ENCODE measurements at regions not wholly inside any gene's neighbourhood (a gene's known extent, or its start where the extent isn't known, plus 50 kb on each side); places are given as distances from the start of the nearest gene placed in this dataset.
A peak's percentile ranks its signal among the peaks of the same experiment; 100 is the strongest.

DNA sequence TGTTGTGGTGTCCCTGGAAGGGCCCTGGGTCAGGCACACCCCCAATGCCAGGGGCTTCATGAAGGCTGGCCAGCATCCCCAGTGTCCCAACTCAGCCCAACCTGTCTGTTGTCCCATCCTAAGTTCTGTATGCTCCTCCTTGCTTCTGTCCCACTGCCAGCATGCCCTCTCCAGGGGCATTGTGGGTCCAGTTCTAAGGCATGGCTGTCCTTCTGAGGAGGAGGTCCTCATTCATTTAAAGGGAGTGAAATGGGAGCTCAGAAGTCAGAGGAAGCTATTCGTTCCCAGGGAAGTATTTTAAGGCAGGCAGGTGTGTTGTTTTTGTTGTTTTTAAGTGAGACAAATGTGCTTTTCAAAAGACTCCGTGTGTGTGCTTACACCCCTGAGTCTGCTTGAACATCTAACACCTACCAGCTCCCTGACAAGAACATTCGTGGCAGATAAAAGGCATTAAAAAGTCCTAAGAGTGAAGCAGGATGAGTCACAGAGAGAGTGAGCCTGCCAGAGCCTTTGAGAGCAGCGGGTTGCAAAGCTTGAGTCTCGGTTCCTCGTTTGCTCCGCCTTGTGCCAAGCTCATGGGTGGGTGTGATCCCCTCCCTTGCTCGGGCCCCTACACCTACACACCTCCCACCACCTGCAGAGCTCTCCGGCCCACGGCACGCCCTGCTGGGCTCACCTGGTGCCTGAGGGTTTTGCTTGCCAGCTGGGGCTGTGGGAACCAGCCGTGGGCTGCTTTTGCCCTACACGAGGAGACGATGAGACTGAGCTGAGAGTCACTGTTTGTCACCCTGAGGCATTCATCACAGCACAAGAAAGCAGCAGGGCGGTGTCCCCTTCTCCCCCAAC, 183.4 kb upstream of the TOPAZ1 start:
- H3K27ac Mint-ChIP-seq: peak overlapping the region; percentile 77
- H3K27me3 Mint-ChIP-seq: no peaks in the 10 kb centered on the region
- no peaks in the 10 kb centered on the region for H3K9me3 Mint-ChIP-seq
- peak; percentile 94 for ATAC-seq
- H3K4me1 Mint-ChIP-seq: peaks cover 33% of the 10 kb centered on the region
- H3K4me3 Mint-ChIP-seq: peak overlapping the region; percentile 60
- peaks cover 7% of the 10 kb centered on the region for H3K36me3 Mint-ChIP-seq

DNA sequence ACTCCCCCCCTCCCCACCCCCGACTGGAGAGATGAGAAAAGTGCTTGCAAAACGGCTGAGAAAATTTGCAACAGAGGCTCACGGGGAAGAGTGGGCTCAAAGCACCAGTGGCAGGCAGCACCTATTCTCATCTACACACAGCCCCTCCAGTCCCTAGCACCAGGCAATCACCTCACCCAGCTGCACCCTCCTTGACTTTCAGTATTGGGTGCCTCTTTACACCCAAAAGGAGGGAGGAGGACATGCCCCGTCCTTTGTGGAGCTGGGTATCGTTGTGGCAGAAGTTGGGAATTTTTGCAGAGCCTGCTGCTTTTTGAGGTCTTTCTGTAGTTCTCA, 182.8 kb upstream of the TOPAZ1 start:
- peak; percentile 58 for ATAC-seq
- Mint-ChIP-seq H3K27me3 (no peaks in the 10 kb centered on the region), H3K36me3 (peaks cover 5% of the 10 kb centered on the region), H3K27ac (peak overlapping the region; percentile 77), H3K4me3 (no peak overlapping the region), H3K4me1 (peaks cover 33% of the 10 kb centered on the region), H3K9me3 (no peaks in the 10 kb centered on the region)

DNA sequence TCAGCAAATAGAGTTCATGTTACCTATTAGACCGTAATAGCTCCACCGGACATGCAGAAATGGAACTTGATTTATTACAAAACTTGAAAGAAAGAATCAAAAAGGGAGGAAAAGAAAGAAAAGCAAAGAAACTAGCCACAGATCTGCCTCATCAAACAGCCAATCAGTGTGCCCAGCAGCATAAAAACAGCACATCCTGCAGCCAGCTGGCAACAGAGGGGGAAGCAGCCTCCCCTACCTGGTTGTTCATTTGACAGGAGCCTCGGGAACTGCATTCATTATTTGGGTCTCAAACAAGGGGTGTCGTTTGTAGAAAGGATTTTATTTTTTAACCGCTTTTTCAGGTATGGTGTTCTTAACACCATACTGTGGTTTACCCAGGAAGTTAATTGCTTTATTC, 181.5 kb upstream of the TOPAZ1 start:
- Mint-ChIP-seq H3K27me3 (no peaks in the 10 kb centered on the region), H3K27ac (no peak overlapping the region)
- ATAC-seq: no peak

DNA sequence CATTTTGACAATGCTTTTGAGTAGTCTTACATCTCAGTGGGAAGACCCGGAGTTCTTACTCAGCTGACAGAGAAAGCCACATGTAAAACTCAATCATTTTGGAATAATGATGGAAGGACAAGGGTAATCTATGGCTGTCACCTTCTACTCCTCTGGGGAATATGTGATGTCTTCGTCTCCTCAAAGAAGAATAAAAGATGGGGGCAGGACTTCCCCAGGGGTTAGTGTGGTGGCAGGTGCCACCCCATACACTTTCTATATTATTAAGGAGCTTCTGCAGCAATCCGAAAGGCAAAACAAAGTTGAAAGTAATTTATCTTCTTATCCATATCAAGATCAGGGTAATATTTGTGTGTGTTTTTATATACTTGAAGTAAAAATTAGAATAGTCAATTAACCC, 180.4 kb upstream of the TOPAZ1 start:
- Mint-ChIP-seq H3K27ac (no peak overlapping the region), H3K4me3 (no peak overlapping the region), H3K4me1 (peaks cover 33% of the 10 kb centered on the region), H3K36me3 (no peaks in the 10 kb centered on the region), H3K27me3 (no peaks in the 10 kb centered on the region), H3K9me3 (no peaks in the 10 kb centered on the region)
- ATAC-seq: no peak

More for the DNA sequence above, 181.5 kb upstream of the TOPAZ1 start:
- Mint-ChIP-seq H3K9me3 (no peaks in the 10 kb centered on the region), H3K36me3 (no peaks in the 10 kb centered on the region), H3K4me3 (no peak overlapping the region), H3K4me1 (peaks cover 33% of the 10 kb centered on the region)

DNA sequence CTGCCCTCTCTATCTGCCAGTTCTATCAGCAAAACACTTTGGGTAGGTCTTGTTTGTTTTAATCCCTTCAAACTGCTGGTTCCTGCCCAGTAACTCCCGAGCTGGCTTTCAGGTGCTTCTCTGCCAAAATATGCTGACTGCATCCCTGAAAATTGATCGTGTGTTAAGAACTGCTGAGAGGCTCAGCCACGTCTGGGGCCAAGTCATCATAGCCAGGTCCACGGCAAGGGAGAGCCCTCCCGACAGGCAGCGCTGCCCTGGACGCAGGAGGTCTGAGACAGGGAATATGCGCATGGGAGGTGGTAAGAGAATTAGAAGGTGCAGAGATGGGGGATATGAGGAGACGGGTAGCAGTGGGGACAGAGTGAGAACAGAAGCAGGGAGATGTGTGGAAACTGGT, 179.7 kb upstream of the TOPAZ1 start:
- no peak overlapping the region for H3K27ac Mint-ChIP-seq
- no peaks in the 10 kb centered on the region for H3K27me3 Mint-ChIP-seq
- no peaks in the 10 kb centered on the region for H3K36me3 Mint-ChIP-seq
- no peak for ATAC-seq
- H3K9me3 Mint-ChIP-seq: no peaks in the 10 kb centered on the region
- peaks cover 33% of the 10 kb centered on the region for H3K4me1 Mint-ChIP-seq
- H3K4me3 Mint-ChIP-seq: no peak overlapping the region

DNA sequence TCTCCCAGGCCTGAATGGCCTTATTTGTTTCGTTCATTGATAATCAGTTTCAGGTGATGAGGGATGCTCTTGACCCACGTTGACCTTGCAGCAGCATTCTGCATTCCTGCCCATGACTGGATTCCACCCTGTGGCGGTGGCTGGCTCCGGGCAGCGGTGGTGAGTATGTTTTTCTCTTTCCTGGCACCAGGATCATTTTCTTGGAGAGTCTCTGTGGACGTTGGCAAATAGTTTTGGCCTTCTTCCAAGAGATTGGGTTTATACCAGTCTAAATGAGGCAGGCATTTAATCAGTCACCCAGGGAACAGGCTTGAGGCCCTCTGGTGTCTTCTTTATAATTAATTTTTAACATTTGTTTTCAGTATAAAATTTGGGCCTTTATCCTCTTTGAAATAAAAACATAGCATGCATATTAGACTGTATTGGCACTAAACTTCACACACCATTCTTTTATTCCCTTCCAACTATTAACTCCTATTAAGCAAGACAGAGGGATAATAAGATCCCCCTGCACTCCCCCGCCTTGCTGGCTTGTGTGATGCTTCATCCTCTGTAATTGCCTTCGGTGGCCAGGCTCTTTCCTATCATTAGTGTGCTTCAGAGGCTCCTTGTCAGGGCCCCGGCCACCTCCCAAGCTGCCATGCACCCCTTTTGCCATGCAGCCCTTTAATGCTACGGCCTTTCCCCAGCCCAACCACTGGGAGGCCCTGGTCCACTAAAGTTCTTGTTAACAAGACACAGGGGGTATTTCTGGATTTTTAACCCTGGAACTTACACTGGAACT, 176.2 kb upstream of the TOPAZ1 start:
- Mint-ChIP-seq H3K9me3 (no peaks in the 10 kb centered on the region), H3K27ac (no peak overlapping the region), H3K36me3 (no peaks in the 10 kb centered on the region), H3K4me1 (peaks cover 9% of the 10 kb centered on the region), H3K27me3 (no peaks in the 10 kb centered on the region), H3K4me3 (no peak overlapping the region)
- ATAC-seq: no peak

DNA sequence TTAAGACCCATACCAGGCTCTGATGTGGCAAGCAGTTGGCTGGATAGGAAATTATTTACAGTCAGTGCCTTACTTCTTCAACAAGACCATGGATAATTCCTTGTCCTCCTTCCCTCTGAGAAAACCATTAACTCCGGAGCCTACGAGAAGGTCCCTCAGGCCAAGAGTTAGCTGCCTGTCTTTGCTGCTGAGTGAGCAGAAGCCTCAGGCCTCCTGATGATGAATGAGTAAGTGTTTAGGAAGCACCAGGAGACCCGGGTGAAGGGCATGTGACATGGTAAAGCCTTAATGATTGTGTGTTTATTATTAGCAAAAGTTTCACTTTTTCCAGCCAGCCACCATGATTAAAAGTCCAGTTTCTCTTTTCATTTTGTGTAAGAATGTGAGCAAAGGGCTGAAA, 174.9 kb upstream of the TOPAZ1 start:
- Mint-ChIP-seq H3K4me1 (peaks cover 9% of the 10 kb centered on the region), H3K27ac (no peak overlapping the region), H3K4me3 (no peak overlapping the region), H3K9me3 (no peaks in the 10 kb centered on the region), H3K36me3 (no peaks in the 10 kb centered on the region), H3K27me3 (no peaks in the 10 kb centered on the region)
- ATAC-seq: no peak

DNA sequence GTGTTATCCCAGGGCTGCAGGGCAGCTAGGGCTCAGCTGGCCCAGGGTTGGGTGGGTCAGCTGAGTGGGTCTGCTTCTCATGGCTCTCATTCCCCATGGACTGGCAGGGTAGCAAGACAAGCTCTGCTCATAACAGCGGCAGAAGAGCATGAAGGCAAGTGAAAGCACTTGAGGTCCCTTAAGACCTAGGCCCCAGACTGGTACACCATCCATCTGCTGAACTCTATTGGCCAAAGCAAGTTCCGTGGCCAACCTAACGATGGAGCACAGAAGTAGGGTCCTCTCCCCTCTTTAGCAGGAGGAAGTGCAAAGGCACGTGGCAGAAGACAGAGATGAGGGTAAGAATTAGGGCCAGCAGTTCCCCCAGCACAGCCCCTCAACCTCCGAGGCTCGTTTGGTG, 174.3 kb upstream of the TOPAZ1 start:
- H3K4me1 Mint-ChIP-seq: peaks cover 9% of the 10 kb centered on the region

DNA sequence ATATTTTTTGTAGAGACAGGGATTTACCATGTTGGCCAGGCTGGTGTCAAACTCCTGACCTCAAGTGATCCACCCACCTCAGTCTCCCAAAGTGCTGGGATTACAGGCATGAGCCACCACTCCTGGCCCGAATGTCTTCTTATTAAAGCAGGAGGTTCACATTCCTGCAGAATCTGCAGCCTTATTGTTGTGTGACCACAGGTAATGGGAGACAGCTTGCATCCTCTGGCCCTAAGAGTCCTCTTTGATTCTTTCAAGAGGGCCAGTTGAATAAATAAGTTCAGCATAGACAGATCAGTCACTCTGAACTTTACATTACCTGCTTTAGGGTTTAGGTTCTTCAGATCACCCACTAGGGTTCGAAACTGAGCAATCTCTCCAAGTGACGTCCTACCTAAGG, 172.9 kb upstream of the TOPAZ1 start:
- ATAC-seq: no peak
- Mint-ChIP-seq H3K4me1 (peaks cover 9% of the 10 kb centered on the region), H3K4me3 (no peak overlapping the region), H3K27me3 (no peaks in the 10 kb centered on the region), H3K36me3 (no peaks in the 10 kb centered on the region), H3K9me3 (no peaks in the 10 kb centered on the region), H3K27ac (no peak overlapping the region)

More for the DNA sequence above, 174.3 kb upstream of the TOPAZ1 start:
- Mint-ChIP-seq H3K27ac (no peak overlapping the region), H3K27me3 (no peaks in the 10 kb centered on the region), H3K9me3 (no peaks in the 10 kb centered on the region), H3K36me3 (no peaks in the 10 kb centered on the region), H3K4me3 (no peak overlapping the region)
- ATAC-seq: no peak

DNA sequence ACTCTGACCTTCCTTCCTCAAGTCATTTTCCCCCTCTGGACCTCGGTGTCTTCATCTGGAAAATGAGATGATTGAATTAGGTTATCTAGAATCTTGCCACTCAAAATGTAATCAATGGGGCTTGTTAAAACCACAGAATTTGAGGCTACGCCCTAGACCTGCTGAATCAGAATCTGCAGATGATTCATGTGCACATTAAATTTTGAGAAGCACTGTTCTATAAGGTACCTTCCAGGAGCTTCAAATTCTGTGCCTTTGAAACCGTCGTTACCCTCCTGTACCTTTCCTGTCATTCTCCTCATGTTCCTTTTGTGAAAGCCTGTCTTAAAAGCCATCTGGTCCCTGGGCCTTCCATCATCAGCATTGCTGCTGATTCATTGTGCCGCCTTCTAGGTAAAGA, 172.4 kb upstream of the TOPAZ1 start:
- Mint-ChIP-seq H3K9me3 (no peaks in the 10 kb centered on the region), H3K27me3 (no peaks in the 10 kb centered on the region), H3K4me3 (no peak overlapping the region), H3K36me3 (no peaks in the 10 kb centered on the region), H3K27ac (no peak overlapping the region), H3K4me1 (peaks cover 9% of the 10 kb centered on the region)
- no peak for ATAC-seq

DNA sequence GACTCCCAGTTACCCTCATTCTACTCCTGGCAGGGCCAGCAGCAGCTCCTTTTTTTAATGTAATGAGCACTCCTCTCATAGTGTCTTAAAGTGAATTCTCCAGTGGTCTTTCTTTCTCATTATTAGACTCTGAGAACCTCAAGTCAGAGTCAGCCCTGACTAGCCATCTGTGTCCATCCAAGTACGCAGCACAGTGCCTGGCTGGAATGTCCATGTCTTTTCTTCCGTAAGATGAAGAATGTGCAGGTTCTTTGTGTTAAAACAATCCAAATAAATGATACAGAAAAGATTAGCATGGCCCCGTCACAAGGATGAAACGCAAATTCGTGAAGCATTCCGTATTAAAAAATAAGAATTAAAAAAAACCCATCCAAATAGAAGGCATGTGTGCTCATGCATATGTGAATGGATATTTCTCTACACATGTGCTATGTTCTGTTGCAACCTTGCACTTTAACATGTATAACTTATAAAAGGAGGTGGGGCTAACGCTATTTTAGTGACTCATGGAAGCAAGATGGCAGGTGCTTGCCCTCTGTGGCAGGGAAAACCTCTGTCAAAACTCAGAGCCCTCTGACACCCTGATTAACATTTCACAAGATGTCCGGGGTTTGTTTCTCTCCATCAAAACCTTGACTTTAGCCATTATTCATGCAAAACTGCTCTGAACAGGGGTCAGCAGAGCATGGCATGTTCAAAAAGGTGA, 170.7 kb upstream of the TOPAZ1 start:
- Mint-ChIP-seq H3K27me3 (no peaks in the 10 kb centered on the region), H3K27ac (no peak overlapping the region), H3K4me3 (no peak overlapping the region), H3K36me3 (no peaks in the 10 kb centered on the region), H3K9me3 (no peaks in the 10 kb centered on the region), H3K4me1 (peaks cover 14% of the 10 kb centered on the region)
- ATAC-seq: no peak

DNA sequence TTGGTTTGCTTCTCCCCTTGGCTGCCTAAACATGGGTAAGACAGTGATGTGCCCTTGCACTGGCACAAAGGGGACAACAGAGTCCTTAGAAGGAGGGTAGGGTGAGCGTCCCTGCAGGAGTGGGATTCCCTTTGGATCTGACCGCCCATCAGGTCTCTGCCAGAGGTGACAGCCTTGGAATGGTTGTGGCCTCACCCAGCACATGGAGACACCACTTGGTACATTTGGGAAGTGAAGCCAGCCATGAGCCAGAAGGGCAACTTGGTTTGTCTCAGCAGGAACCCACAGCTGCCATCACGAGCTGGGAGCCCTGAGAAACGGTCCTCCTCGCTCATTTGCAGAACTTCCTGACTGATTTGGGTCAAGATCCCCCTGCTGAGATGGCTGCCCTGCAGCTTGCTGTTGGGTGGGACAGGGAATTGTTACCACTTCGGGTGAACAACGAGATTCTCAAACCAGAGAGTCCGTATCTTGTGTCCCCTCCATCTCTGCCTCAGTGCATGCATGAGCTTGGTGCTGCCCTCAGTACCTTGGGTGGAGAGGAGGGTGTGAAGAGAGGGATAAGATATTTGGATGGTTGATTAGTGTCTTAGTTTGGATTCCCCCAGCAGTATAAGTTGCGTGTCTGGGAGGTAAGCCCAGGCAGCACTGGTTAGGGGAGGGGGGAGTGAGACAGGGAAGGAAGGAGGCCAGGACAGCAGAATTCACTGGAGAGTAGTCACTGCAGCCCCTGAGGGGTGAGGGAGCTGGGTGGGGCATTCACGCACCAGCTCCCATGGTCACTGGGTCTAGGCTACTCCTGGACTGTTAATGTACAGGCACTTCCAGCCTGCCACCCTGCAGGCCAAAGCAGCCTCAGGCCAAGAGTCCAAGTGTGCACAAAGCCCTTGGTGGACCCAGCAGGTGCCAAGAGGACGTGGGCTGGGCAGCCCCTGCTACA, 168.8 kb upstream of the TOPAZ1 start:
- no peaks in the 10 kb centered on the region for H3K9me3 Mint-ChIP-seq

DNA sequence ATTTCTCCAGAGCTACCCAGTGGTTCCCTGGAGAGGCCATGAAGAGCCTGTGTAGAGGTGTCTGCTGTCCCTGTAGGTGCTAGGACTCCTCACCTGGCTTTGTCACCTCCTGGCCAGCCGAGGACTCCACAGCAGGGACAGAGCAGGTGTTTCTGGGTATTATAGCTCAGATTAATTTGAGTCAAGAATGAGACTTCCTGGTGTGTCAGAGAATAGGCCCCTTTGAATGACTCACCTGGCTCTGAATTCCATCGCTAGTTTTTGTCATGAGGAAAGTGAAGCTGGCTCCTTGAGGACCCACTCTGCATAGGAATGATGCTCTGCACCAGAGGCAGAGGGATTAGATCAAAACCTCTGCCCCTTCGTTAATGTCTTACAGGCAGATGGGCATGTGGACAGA, 167.5 kb upstream of the TOPAZ1 start:
- no peak overlapping the region for H3K27ac Mint-ChIP-seq
- no peak for ATAC-seq
- H3K4me1 Mint-ChIP-seq: peaks cover 16% of the 10 kb centered on the region
- no peaks in the 10 kb centered on the region for H3K9me3 Mint-ChIP-seq
- H3K27me3 Mint-ChIP-seq: no peaks in the 10 kb centered on the region
- no peaks in the 10 kb centered on the region for H3K36me3 Mint-ChIP-seq
- no peak overlapping the region for H3K4me3 Mint-ChIP-seq

More for the DNA sequence above, 168.8 kb upstream of the TOPAZ1 start:
- no peaks in the 10 kb centered on the region for H3K36me3 Mint-ChIP-seq
- no peaks in the 10 kb centered on the region for H3K27me3 Mint-ChIP-seq
- H3K27ac Mint-ChIP-seq: no peak overlapping the region
- ATAC-seq: no peak
- H3K4me3 Mint-ChIP-seq: no peak overlapping the region
- H3K4me1 Mint-ChIP-seq: peaks cover 18% of the 10 kb centered on the region

DNA sequence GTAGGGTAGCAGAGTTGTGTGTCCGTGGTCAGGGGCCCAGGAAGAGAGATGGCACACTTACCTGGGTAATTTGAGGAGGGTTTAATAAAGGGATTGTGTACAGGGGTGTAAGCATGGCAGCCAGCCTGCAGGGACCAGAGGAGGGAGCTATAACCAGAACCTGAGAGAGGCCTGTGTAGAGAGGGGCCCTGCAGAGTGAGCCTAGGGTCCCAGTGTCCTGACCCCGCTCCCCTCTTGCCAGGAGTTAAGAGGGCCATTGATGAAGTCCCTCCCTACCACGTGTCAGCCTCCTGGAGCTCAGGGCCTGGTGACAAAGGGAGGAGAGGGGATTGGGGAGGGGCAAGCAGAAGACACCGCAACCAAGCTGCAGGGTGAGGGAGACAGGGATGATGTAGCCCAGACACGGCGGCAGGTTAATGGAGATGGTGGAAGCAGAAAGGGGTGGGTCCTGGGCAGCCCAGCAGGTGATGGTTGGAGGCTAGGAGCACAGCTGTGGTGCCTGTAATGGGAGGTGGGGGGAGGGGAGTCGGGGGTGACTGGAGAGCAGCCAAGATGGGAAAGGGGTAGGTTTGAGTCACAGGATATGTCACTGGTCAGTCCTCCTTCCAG, 165.4 kb upstream of the TOPAZ1 start:
- Mint-ChIP-seq H3K4me3 (no peak overlapping the region), H3K4me1 (peaks cover 9% of the 10 kb centered on the region), H3K27ac (no peak overlapping the region), H3K9me3 (no peaks in the 10 kb centered on the region), H3K36me3 (no peaks in the 10 kb centered on the region), H3K27me3 (no peaks in the 10 kb centered on the region)
- no peak for ATAC-seq
